Mucosa of descending colon (tissue), 3 donors: ENCODE measurements at regions not wholly inside any gene's neighbourhood (a gene's known extent, or its start where the extent isn't known, plus 50 kb on each side); places are given as distances from the start of the nearest gene placed in this dataset.
"Not testable (repeated sequence)": the region's sequence is repeated elsewhere in the genome, so short reads cannot be mapped to it uniquely, and the experiment has no call there.

ENCODE experiments used
- ATAC-seq: fragments of 200-7000 bp; cut with Tn5 transposase; one replicate; pipeline ENCODE4 v1.9.1; 2020; ENCODE audit warnings: mild to moderate bottlenecking, moderate library complexity
- DNase-seq, 3 donors: peaks; one replicate each; pipeline ENCODE4 v3.0.0-alpha.2; 2020
- H3K36me3 ChIP-seq: fragments of 200-600 bp; one replicate; pipeline ENCODE4 v1.8.0; 2021; ENCODE audit warnings: low read depth, mild to moderate bottlenecking
- H3K4me1 ChIP-seq: fragments of 200-600 bp; one replicate; pipeline ENCODE4 v1.8.0; 2021; ENCODE audit warnings: low read depth, mild to moderate bottlenecking
- H3K4me3 ChIP-seq: fragments of 200-600 bp; one replicate; pipeline ENCODE4 v1.8.0; 2021; ENCODE audit warnings: mild to moderate bottlenecking
- H3K9me3 ChIP-seq: fragments of 200-600 bp; one replicate; pipeline ENCODE4 v1.8.0; 2021; ENCODE audit warnings: mild to moderate bottlenecking
- intact Hi-C, 2 donors: fragments of 100-400 bp; cut with DNase I in 1 of 2; cut with micrococcal nuclease in 1 of 2; formaldehyde crosslinking; loops; one replicate each; pipeline versions ENCODE4 v1.11.0 to v1.11.1; 2022; cut with DNase I, micrococcal nuclease
- TF ChIP-seq, protein P1 (sequence below): fragments of 200-600 bp; IDR thresholded peaks from one replicate; pipeline ENCODE4 v1.8.0; 2022; ENCODE audit warnings: antibody characterized with exemption, mild to moderate bottlenecking
- donor health status: DM: no; HTN: no; CAD: no; lungs with moderate emphysema.
- donor health status: DM: no; HTN: no; CAD: no.
- donor health status: DM: no; HTN: yes; CAD: no.

DNA sequence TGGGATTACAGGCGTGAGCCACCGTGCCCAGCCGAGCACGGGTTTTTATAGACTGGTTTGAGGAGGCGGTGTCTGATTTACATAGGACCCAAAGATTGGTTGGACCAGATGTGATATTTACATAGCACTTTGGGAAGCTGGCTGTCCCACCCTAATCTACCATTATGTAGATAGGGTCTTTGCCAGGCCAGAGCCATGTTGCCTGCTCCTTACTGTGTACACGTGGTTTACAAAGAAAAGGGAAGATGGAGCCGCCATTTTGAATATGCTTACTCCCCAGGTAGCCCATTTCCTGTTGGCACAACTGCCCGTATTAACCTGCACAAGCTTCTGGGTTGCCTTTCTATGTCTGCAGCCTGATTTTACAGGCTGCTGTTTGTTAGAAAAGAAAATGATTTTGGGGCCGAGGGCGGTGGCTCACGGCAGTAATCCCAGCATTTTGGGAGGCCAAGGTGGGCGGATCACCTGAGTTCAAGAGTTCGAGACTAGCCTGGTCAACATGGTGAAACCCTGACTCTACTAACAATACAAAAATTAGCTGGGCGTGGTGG, 89.9 kb upstream of the EEF2KMT start:
- Histone ChIP-seq H3K9me3 (no peaks in the 10 kb centered on the region), H3K4me3 (no peak overlapping the region), H3K4me1 (no peaks in the 10 kb centered on the region), H3K36me3 (no peaks in the 10 kb centered on the region)
- no peak for ATAC-seq
- intact Hi-C loops = no loop called here
- TF ChIP-seq, protein P1, sequence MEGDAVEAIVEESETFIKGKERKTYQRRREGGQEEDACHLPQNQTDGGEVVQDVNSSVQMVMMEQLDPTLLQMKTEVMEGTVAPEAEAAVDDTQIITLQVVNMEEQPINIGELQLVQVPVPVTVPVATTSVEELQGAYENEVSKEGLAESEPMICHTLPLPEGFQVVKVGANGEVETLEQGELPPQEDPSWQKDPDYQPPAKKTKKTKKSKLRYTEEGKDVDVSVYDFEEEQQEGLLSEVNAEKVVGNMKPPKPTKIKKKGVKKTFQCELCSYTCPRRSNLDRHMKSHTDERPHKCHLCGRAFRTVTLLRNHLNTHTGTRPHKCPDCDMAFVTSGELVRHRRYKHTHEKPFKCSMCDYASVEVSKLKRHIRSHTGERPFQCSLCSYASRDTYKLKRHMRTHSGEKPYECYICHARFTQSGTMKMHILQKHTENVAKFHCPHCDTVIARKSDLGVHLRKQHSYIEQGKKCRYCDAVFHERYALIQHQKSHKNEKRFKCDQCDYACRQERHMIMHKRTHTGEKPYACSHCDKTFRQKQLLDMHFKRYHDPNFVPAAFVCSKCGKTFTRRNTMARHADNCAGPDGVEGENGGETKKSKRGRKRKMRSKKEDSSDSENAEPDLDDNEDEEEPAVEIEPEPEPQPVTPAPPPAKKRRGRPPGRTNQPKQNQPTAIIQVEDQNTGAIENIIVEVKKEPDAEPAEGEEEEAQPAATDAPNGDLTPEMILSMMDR = no peak
- DNase-seq = no peak

DNA sequence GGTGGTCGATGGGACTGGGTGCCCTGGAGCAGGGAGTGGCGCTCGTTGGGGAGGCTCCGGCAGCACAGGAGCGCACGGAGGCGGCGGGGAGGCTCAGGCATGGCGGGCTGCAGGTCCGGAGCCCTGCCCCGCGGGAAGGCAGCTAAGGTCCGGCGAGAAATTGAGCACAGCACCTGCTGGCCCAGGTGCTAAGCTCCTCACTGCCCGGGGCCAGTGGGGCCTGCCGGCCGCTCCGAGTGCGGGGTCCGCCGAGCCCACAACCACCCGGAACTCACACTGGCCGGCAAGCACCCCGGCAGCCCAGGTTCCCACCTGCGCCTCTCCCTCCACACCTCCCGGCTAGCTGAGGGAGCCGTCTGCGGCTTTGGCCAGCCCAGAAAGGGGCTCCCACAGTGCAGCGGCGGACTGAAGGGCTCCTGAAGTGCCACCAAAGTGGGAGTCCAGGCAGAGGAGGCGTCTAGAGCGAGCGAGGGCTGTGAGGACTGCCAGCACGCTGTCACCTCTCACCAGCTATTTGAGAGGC, 88.8 kb upstream of the EEF2KMT start:
- Histone ChIP-seq H3K4me3 (no peak overlapping the region), H3K9me3 (no peaks in the 10 kb centered on the region), H3K4me1 (no peaks in the 10 kb centered on the region), H3K36me3 (no peaks in the 10 kb centered on the region)
- TF ChIP-seq, protein P1 = no peak
- intact Hi-C loops = no loop called here
- ATAC-seq (no peak), DNase-seq (no peak)

DNA sequence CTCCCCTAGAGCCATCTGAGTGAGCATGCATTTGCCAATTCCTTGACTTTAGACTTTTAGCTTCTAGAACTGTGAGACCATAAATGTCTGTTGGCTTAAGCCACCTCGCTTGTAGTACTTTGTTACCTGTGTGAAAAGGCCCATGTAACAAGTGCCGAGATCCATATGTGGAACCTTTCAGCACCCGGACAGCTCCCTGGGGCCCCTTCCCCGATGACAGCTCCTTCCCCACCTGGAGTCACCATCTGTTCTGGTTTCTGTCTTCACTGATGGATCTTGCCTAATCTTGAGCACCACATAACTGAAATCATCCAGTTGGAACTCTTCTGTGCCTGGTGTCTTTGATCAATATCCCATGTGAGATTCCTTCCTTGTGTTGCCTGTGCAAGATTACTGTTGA, 78.9 kb upstream of the EEF2KMT start:
- TF ChIP-seq, protein P1 = no peak
- Histone ChIP-seq H3K4me3 (no peak overlapping the region), H3K4me1 (no peaks in the 10 kb centered on the region), H3K36me3 (no peaks in the 10 kb centered on the region), H3K9me3 (peaks cover 11% of the 10 kb centered on the region)
- intact Hi-C loops = no loop called here
- DNase-seq = no peak
- no peak for ATAC-seq

DNA sequence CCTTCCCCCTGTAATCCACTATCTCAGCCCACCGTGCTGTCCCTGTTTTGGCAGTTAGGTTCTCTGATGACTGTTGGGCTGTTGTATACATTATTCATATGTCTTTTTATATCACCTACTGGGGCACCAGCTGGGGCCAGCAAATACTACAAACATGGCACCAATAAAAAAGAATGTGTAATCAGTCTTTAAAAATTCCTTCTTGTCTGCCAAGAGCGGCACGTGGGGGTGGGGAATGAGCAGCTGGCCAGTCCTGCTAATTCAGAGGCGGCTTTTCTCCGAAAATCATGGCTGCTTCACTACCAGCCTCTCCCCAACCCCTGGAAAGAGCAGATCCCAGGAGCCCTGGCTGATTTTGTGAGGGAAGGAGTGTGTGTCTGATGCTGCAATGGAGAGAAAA, 77.7 kb upstream of the EEF2KMT start:
- DNase-seq (peak; percentile 42 to 49 (median 45)), ATAC-seq (peak; percentile 80)
- TF ChIP-seq, protein P1 = no peak
- Histone ChIP-seq H3K9me3 (peaks cover 11% of the 10 kb centered on the region), H3K4me1 (no peaks in the 10 kb centered on the region), H3K4me3 (no peak overlapping the region), H3K36me3 (no peaks in the 10 kb centered on the region)
- intact Hi-C loops = no loop called here

DNA sequence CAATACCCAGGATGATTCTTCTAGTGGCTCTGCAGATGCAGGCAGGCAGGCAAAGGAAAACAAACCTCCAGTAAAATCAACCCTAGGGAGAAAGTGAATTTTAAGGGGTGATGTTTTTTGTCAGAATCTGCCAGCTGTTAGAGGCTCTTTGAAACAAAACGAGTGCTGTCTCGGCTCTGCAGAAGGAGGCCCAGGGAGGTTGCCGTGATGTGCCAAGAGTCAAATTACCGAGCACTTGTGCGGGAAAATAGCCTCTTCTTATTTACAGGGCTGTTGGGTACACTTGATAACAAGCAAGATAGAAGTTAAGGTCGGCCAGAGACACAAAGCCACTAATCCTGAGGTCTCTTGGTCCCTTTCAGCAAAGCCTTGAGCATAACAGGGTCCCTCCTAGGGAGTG, 68.9 kb upstream of the EEF2KMT start:
- Histone ChIP-seq H3K36me3 (no peaks in the 10 kb centered on the region), H3K4me1 (no peaks in the 10 kb centered on the region), H3K9me3 (no peaks in the 10 kb centered on the region), H3K4me3 (no peak overlapping the region)
- ATAC-seq (no peak), DNase-seq (no peak)
- TF ChIP-seq, protein P1 = no peak
- intact Hi-C loops = no loop called here

DNA sequence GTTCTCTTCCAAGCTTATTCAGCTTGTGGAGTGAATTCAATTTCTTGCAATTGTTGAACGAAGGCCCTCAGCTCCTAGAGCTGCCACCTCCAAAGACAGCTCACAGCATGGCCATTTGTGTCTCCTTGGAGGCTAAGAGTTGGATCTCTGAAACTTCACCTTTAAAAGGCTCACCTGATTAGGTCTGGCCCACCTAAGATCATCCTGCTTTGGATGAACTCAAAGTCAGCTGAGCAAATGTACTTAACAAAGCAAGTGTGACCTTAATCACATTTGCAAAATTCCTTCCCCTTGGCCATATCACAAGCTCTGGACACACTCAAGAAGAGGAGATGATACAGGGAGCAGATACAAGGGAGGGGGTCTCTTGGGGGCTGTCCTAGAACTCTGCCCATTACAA, 67.8 kb upstream of the EEF2KMT start:
- DNase-seq, ATAC-seq, H3K36me3 ChIP-seq, intact Hi-C loops, H3K9me3 ChIP-seq, H3K4me1 ChIP-seq, H3K4me3 ChIP-seq: not testable (repeated sequence)

DNA sequence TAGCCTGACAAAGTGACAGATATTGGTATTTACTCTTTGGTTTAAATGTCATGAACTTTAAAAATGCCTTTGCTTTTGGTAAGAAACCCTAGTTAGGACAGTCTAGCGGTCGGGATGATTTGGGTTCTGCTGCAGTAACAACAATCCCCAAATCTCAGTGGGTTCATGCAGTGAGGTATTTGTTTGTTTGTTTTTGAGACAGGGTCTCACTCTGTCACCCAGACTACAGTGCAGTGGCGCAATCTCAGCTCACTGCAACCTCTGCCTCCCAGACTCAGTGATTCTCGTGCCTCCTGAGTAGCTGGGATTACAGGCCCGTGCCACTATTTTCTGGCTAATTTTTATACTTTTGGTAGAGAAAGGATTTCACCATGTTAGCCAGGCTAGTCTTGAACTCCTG, 65.2 kb upstream of the EEF2KMT start:
- H3K36me3 ChIP-seq, DNase-seq, intact Hi-C loops, H3K4me1 ChIP-seq, H3K9me3 ChIP-seq, H3K4me3 ChIP-seq, ATAC-seq: not testable (repeated sequence)

DNA sequence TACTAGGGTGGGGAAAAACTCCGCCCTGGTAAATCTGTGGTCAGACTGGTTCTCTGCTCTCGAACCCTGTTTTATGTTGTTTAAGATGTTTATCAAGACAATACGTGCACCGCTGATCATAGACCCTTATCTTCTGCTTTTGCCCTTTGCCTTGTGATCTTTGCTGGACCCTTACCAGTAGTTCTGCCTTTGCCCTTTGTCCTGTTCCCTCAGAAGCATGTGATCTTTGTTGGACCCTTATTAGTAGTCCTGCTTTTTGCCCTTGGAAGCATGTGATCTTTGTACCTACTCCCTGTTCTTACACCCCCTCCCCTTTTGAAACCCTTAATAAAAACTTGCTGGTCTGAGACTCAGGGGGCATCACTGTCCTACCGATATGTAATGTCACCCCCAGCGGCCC, 64.3 kb upstream of the EEF2KMT start:
- H3K9me3 ChIP-seq, DNase-seq, H3K4me3 ChIP-seq, H3K4me1 ChIP-seq, ATAC-seq, intact Hi-C loops, H3K36me3 ChIP-seq: not testable (repeated sequence)

DNA sequence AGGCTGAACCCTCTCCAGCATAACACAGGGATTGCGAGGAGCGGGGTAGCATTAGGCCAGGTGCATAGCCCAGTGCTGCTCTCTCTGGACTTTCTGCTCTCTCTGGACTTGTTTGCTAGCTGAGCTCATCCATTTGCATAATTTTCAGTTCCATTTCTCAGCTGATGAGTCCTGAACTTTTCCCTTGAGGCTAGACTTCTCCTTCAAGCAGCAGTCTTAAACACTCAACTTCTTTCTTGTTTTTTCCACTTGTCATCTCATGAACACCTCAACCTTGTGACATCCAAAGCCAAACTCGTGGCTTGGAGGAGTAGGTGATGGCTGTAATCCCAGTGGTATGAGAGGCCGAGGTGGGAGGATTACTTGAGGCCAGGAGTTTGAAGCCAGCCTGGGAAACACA, 62.4 kb upstream of the EEF2KMT start:
- H3K4me1 ChIP-seq, DNase-seq, H3K9me3 ChIP-seq, H3K36me3 ChIP-seq, intact Hi-C loops, H3K4me3 ChIP-seq, ATAC-seq: not testable (repeated sequence)

DNA sequence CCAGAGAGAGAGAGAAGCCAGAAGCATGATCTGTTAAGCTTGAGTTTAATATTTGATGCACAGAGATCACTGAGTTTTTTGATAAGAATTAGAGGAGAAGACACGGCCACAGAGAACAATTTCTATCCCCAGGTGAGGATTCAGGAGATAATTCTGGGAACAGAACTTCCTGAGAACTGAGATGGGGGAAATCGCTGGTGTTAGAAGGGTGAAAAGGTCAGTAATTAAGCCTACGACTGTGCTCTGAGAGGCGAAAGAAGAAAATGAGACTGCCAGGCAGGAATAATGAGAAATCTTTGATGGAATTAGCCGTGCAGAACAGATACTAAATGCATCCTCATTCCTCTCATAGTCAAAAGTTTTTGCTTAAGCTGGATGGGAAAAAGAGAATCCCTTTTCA, 61.9 kb upstream of the EEF2KMT start:
- H3K4me1 ChIP-seq, ATAC-seq, H3K9me3 ChIP-seq, H3K4me3 ChIP-seq, H3K36me3 ChIP-seq, intact Hi-C loops, DNase-seq: not testable (repeated sequence)
